ENCODE measurements at regions not wholly inside any gene's neighbourhood (a gene's known extent, or its start where the extent isn't known, plus 50 kb on each side); places are given as distances from the start of the nearest gene placed in this dataset.

DNA sequence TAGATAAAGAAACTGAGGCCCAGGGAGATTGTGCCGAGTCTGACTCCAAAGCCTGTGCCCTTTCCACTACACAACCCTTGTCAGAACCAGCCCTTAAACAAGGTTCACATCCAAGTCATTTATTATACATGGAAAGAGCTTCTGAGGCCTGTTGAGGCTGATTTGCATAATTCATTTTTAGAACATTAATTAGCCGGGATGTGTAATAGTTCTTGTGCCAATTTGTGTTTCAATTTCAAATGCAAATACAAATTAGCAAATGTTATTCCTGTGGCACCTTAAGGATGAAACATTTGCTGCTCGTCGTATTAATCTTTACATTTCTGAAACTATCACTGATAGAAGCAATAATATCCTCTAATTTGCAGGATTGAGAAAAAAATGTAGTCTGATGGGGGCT lies 174.9 kb downstream of the MYCN start:
- TF ChIP-seq CTCF (IDR thresholded peaks at IDR 0.05) (no peak), POLR2A (IDR thresholded peaks at IDR 0.05) (no peak)
